Suprapubic skin (tissue), 4 donors: ENCODE measurements at regions not wholly inside any gene's neighbourhood (a gene's known extent, or its start where the extent isn't known, plus 50 kb on each side); places are given as distances from the start of the nearest gene placed in this dataset.

ENCODE experiments used
- POLR2A ChIP-seq, 2 donors: fragments of 450-650 bp; IDR thresholded peaks; one replicate each; pipeline ENCODE4 v1.6.1; 2017; ENCODE audit warnings: antibody characterized with exemption in 2 of 2, mild to moderate bottlenecking in 2 of 2, moderate library complexity in 2 of 2
- POLR2AphosphoS5 ChIP-seq, 3 donors: sonication (generic); formaldehyde crosslinking; IDR thresholded peaks; one replicate each; pipeline ENCODE4 v1.6.1; 2017; ENCODE audit warnings: antibody characterized with exemption in 3 of 3
- TF ChIP-seq, protein P1 (sequence below), 2 donors: fragments of 200-600 bp in 1 of 2; fragments of 450-650 bp in 1 of 2; sonication (generic) in 1 of 2; IDR thresholded peaks; one replicate each; pipeline ENCODE4 v1.5.1; 2016 to 2019; ENCODE audit warnings: antibody characterized with exemption in 2 of 2, mild to moderate bottlenecking in 1 of 2, moderate library complexity in 1 of 2

DNA sequence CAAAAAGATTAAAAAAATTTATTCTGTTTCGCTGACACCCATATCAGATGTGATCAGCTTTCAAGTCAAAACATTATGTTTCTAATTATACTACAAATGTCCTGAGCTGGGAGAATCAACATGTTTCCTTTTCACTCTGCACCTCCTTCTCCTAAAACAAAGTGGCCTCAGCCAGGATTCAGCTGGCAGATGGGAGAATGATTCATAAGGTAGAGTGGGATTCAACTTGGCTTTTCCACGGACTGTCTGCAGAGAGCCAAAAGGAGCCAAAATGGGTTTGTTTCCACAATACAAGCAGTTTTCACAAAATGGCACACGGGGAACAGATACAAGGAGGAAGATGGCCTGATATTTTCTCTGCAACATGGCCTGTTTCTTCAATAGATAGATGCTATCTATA lies 376.5 kb upstream of the PRKCQ start:
- TF ChIP-seq POLR2AphosphoS5 (IDR thresholded peaks at IDR 0.05) (no peak), POLR2A (IDR thresholded peaks at IDR 0.05) (no peak)
- TF ChIP-seq, protein P1, sequence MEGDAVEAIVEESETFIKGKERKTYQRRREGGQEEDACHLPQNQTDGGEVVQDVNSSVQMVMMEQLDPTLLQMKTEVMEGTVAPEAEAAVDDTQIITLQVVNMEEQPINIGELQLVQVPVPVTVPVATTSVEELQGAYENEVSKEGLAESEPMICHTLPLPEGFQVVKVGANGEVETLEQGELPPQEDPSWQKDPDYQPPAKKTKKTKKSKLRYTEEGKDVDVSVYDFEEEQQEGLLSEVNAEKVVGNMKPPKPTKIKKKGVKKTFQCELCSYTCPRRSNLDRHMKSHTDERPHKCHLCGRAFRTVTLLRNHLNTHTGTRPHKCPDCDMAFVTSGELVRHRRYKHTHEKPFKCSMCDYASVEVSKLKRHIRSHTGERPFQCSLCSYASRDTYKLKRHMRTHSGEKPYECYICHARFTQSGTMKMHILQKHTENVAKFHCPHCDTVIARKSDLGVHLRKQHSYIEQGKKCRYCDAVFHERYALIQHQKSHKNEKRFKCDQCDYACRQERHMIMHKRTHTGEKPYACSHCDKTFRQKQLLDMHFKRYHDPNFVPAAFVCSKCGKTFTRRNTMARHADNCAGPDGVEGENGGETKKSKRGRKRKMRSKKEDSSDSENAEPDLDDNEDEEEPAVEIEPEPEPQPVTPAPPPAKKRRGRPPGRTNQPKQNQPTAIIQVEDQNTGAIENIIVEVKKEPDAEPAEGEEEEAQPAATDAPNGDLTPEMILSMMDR (IDR thresholded peaks at IDR 0.05): no peak
